ENCODE measurements at regions not wholly inside any gene's neighbourhood (a gene's known extent, or its start where the extent isn't known, plus 50 kb on each side); places are given as distances from the start of the nearest gene placed in this dataset.
"Not testable (repeated sequence)": the region's sequence is repeated elsewhere in the genome, so short reads cannot be mapped to it uniquely, and the experiment has no call there.

DNA sequence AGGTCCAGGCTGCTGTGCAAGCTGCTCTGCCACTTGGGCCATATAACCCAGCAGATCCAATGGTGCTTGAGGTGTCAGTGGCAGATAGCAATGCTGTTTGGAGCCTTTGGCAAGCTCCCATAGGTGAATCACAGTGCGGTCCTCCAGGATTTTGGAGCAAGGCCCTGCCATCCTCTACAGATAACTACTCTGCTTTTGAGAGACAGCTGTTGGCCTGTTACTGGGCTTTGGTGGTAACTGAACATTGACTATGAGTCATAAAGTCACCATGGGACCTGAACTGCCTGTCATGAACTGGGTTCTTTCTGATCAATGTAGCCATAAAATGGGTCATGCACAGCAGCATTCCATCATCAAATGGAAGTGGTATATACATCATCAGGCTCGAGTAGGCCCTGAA, 92.0 kb upstream of the IGLL5 start:
- in situ Hi-C loops (cut with MboI; ENCODE audit: low sequenced_read_pairs): not testable (repeated sequence)

DNA sequence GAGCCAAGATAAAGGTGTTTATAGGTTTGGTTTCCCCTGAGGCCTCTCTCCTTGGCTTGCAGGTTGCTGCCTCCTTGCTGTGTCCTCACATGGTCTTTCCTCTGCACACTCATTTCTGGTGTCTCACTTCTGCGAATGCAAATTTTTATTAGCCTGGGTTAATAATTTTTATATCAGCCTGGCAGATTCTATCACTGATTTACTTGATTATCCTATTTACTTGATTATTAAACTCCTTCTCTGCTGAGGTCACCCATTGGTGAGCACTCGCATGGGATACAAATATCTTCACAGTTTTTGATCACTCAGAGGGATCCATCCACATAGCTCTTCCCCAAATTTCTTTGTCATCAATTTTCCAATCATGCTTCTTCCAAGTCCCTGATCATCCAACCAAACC, 90.9 kb upstream of the IGLL5 start:
- in situ Hi-C loops (cut with MboI; ENCODE audit: low sequenced_read_pairs): no loop called here

DNA sequence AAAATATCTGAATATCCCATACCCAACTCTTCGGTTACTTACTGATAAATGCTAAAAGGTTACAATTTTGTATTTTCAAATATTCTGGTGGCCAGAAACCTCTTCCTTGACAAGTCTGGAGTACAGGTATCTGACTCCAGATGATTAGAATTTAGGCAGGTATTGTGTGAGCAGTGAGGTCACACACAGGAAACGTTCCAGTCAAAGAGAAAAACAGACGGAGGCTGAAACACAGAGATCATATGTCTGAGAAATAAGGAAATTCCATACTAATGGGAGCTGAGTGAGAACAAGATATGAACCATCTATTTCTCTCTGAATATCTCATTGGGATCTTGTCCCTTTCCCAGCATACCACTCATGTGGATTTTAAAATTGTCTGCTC, 89.4 kb upstream of the IGLL5 start:
- in situ Hi-C loops (cut with MboI; ENCODE audit: low sequenced_read_pairs): no loop called here

GRCh38 chr22:22798716-22799115, 88.9 kb upstream of the IGLL5 start:
- in situ Hi-C loops (cut with MboI; ENCODE audit: low sequenced_read_pairs): no loop called here

DNA sequence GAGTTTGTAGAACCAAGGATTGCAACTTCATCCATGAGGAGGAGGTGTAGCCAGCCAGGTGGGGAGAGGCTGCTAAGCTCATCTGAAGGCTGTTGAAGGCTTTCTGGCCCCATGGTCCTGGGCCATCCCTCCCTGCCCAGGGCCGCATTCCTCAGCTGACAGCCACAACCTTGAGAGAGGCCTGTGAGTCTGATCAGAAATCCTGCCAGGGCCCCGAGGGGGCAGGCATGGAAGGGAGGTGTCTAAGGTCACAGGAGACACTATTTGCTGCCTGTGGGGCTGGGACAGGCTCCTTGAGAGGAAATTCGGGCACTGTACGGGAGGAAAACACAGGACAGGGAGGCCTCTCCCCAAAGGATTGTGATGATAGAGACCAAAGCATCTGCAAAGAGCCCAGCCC, 88.1 kb upstream of the IGLL5 start:
- in situ Hi-C loops (cut with MboI; ENCODE audit: low sequenced_read_pairs): no loop called here

DNA sequence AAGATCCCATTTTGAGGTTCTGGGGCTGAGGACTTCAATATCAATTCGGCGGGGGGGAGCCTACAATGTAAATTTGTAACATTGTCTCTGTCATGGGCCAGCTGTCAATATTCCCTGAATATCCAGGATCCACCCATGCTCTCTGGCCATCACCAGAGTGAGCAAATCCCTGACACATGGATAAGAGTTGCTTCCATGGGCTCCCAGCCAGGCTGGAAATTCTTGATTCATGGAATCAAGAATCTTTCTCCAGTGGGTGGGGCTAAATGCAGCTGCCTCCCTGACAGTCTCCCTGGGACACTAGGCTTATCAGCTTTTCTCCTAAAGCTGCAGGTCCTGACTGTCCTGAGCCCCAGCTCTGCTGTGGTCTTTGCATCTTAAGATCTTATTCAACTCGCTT, 86.9 kb upstream of the IGLL5 start:
- in situ Hi-C loops (cut with MboI; ENCODE audit: low sequenced_read_pairs): no loop called here

- in situ Hi-C loops (cut with MboI; ENCODE audit: low sequenced_read_pairs): no loop called here
These were observed 85.2 kb upstream of the IGLL5 start for GRCh38 chr22:22802339-22802970.

DNA sequence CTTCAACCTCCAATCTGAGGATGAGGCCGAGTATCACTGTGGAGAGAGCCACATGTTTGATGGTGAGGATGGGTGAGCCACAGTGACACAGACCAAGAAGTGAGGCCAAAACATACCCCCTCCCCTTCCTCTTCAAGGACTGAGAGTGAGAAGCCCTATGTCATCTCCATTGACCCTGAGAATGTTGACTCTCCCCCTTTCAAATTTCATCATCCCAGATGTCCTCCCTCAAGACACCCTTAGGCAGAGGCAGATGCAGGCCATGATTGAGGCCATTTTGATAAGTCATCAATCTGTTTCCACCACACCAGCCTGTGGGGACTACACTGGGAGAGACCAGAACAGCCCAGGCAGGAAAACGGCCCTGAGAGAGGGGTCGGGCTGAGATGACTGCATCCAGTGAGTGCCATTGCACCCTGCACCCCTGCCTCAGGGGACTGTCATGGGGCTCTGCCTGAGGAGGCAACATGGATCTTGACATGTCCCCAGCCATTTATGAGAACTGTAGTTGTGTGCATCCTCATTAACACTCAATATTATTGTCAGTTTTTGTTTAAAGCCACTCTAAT, 84.2 kb upstream of the IGLL5 start:
- in situ Hi-C loops (cut with MboI; ENCODE audit: low sequenced_read_pairs): no loop called here

DNA sequence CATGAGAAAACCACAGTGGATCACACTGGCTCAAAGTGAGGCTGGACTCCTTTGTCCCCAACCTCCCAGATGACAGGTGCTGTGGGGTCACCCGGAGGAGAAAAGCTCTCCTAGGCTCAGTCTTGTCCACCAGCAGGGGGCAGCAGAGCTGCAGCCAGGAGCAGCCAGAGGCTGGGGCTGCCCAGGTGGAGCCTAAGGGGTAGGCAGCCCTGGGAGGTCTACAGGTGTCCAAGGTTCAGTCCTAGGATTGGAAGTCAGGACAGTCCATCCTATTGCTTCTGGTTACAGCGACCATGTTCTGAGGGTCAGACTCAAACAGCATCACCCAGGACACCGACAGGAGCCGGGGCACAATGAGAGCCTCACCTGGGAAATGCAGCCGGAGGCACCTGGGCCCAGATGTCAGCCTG, 77.6 kb upstream of the IGLL5 start:
- in situ Hi-C loops (cut with MboI; ENCODE audit: low sequenced_read_pairs): no loop called here

- in situ Hi-C loops (cut with MboI; ENCODE audit: low sequenced_read_pairs): no loop called here
These were observed 77.1 kb upstream of the IGLL5 start for GRCh38 chr22:22810471-22810870.

- in situ Hi-C loops (cut with MboI; ENCODE audit: low sequenced_read_pairs): no loop called here
These were observed 76.3 kb upstream of the IGLL5 start for GRCh38 chr22:22811016-22812009.

DNA sequence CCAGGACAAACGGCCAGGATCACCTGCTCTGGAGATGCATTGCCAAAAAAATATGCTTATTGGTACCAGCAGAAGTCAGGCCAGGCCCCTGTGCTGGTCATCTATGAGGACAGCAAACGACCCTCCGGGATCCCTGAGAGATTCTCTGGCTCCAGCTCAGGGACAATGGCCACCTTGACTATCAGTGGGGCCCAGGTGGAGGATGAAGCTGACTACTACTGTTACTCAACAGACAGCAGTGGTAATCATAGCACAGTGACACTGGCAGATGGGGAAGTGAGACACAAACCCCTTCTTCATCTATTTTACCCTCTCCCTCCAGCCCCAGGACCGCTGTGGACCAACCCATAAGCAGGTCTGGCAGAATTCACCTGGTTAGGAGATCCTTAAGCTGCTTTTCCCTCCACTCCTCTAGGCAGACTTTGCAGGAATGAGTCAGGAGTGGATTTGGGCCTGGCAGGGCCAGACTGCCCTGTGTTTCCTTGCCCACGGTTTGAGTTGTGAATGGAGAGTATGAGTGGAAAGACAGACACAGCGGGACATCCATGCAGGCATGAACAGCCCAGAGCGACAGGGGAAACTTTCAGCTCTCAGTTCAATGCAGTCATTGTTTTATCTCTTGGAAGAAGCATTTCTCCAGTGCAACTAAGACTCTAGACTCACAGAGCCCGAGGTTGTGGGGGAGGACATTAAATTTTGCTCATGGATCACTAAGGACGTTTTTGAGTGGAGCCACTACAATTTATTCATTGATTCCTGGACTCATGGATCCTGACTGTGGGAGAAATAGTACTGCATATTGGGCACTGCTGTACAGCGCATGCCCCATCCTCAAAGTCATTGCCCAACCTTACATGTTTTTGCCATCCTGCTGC, 75.3 kb upstream of the IGLL5 start:
- in situ Hi-C loops (cut with MboI; ENCODE audit: low sequenced_read_pairs): no loop called here

DNA sequence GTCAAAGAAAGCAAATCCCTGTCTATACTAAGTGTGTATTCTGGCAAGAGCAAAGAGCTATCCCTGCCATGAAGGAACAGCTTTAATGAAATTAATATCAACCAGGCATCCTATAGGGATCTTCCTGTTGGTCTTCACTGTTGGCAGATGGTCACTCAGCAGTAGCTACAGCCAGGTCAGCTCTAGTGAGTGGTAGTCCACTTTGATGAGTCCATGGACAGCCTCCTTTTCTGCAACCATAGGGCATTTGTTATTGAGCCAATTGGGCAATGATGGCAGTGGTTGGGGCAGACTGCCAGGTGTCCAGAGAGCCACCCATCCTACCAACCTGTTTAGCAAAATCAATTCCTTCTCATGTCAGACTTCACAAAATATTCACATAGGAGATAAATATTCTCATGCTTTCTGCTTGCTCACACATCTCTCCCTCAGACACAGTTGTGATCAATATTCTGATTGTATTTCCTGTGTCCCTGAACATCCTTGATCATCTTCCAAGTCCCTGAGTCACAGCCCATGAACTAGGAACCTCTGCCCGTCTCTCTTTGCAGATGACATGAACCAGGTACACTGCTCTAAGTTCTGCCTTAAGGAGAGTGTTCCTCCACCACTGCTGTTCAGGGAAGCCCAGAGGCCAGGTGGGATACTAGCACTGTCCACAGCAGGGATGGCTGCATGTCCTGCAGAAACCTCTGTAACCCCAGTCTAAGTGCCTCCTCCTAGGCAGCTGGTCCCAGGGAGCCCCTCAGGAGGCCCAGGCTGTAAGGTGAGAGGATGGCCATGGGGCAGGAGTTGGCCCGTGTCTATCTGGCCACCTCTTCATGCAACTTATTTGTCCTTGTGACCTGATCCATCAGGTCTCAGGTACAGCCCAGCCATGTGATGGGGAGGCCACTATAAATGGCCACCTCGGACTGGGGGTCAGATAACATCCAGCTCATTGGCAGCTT, 74.2 kb upstream of the IGLL5 start:
- in situ Hi-C loops (cut with MboI; ENCODE audit: low sequenced_read_pairs): no loop called here

DNA sequence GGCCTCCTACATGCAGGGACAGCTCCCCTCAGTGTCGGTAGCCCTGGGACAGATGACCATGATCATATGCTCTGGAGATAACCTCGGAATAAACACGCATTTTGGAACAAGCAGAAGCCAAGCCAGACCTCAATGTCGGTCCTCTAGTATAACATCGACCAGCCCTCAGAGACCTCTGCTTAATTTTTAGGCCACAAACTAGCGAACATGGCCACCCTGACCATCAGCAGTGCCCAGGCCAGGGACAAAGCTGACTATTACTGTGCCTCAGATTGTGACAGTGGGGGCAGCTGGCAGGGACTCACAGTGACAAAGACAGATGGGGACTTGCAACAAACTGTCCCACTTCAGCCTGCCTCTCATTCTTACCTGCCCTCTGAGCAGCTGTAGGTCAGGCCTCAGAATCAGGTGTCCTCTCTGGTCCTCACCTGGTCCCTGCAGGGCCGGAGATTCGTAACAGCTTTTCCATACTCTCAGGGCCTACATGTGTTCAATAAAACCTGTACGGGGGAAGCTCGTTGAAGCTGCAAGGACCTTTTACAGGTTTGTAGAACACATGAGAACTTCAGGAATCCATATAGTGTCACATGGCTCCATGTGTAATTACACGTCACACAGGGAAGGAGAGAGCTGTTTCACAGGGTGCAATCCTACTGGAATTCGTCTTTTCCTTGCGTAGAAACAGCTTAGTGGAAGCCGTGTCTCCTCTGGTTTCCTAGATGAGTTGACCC, 72.8 kb upstream of the IGLL5 start:
- in situ Hi-C loops (cut with MboI; ENCODE audit: low sequenced_read_pairs): no loop called here

- in situ Hi-C loops (cut with MboI; ENCODE audit: low sequenced_read_pairs): no loop called here
These were observed 72.0 kb upstream of the IGLL5 start for GRCh38 chr22:22815397-22816170.

DNA sequence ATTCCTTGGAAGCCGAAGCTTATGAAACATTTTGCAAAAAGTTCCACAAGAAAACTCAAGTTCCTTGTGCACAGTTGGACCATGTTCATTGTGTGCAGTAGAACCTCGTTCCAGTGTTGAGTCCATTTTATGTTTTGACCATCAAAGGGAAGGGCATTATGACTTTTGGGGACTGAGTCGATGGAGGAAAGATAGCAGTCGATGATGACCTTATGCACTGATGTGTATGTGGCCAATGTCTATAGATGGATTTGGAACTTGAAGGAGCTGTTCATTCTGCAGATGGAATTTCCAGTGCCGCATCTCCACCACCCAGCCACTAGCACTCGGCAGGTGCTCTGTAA, 71.5 kb upstream of the IGLL5 start:
- in situ Hi-C loops (cut with MboI; ENCODE audit: low sequenced_read_pairs): no loop called here

- in situ Hi-C loops (cut with MboI; ENCODE audit: low sequenced_read_pairs): no loop called here
These were observed 70.7 kb upstream of the IGLL5 start for GRCh38 chr22:22816766-22817410.

All from HL-60/S4 (cell line).